HG02970 (cell line): ENCODE measurements at regions not wholly inside any gene's neighbourhood (a gene's known extent, or its start where the extent isn't known, plus 50 kb on each side); places are given as distances from the start of the nearest gene placed in this dataset.
"Not testable (repeated sequence)": the region's sequence is repeated elsewhere in the genome, so short reads cannot be mapped to it uniquely, and the experiment has no call there.

Experiments used
- ATAC-seq: cut with Tn5 transposase; IDR thresholded peaks from one replicate; pipeline ENCODE4 v1.9.1; 2021; ENCODE audit warnings: mild to moderate bottlenecking, moderate library complexity, moderate number of reproducible peaks; ENCODE audit not compliant: unreplicated experiment, low FRiP score

GRCh38 chr6:92962846-92963245, 456.5 kb downstream of the EPHA7 start:
- ATAC-seq, result no peak

- ATAC-seq, result not testable (repeated sequence)
These were observed 467.2 kb downstream of the EPHA7 start for GRCh38 chr6:92952111-92952510.

- ATAC-seq, result no peak
These were observed 473.6 kb downstream of the EPHA7 start for GRCh38 chr6:92945799-92946198.

GRCh38 chr6:92944132-92944531, 475.2 kb downstream of the EPHA7 start:
- ATAC-seq, result no peak

- ATAC-seq, result no peak
These were observed 476.8 kb downstream of the EPHA7 start for GRCh38 chr6:92942549-92942948.

- no peak for ATAC-seq
These were observed 484.7 kb downstream of the EPHA7 start for GRCh38 chr6:92934625-92935024.

GRCh38 chr6:92930171-92930570, 489.2 kb downstream of the EPHA7 start:
- ATAC-seq, result no peak

GRCh38 chr6:92922216-92922806, 497.0 kb downstream of the EPHA7 start:
- ATAC-seq, result no peak

GRCh38 chr6:92915466-92915865, 503.9 kb downstream of the EPHA7 start:
- ATAC-seq, result no peak

GRCh38 chr6:92911301-92911700, 508.1 kb downstream of the EPHA7 start:
- no peak for ATAC-seq

GRCh38 chr6:92910646-92911045, 508.7 kb downstream of the EPHA7 start:
- no peak for ATAC-seq

GRCh38 chr6:92906385-92906784, 513.0 kb downstream of the EPHA7 start:
- no peak for ATAC-seq

- no peak for ATAC-seq
These were observed 525.6 kb downstream of the EPHA7 start for GRCh38 chr6:92893741-92894140.

GRCh38 chr6:92892626-92893170, 526.7 kb downstream of the EPHA7 start:
- no peak for ATAC-seq

- ATAC-seq, result no peak
These were observed 531.0 kb downstream of the EPHA7 start for GRCh38 chr6:92888316-92888715.

- ATAC-seq, result no peak
These were observed 531.5 kb downstream of the EPHA7 start for GRCh38 chr6:92887871-92888270.

- no peak for ATAC-seq
These were observed 539.8 kb downstream of the EPHA7 start for GRCh38 chr6:92879526-92879925.

- ATAC-seq, result no peak
These were observed 554.3 kb downstream of the EPHA7 start for GRCh38 chr6:92864966-92865555.

- ATAC-seq, result no peak
These were observed 569.7 kb downstream of the EPHA7 start for GRCh38 chr6:92849636-92850035.

- no peak for ATAC-seq
These were observed 570.5 kb downstream of the EPHA7 start for GRCh38 chr6:92848901-92849300.

GRCh38 chr6:92848459-92848858, 570.9 kb downstream of the EPHA7 start:
- no peak for ATAC-seq

GRCh38 chr6:92847988-92848387, 571.4 kb downstream of the EPHA7 start:
- ATAC-seq, result no peak
